GM23248 (cell line): ENCODE measurements at regions not wholly inside any gene's neighbourhood (a gene's known extent, or its start where the extent isn't known, plus 50 kb on each side); places are given as distances from the start of the nearest gene placed in this dataset.

Source experiments
- EZH2 ChIP-seq: fragments of 200-600 bp; sonication (generic); IDR thresholded peaks from 2 replicates; pipeline ENCODE4 v1.6.1; 2018; ENCODE audit warnings: antibody characterized with exemption, mild to moderate bottlenecking; ENCODE audit not compliant: insufficient read depth, poor library complexity, severe bottlenecking
- EZH2phosphoT487 ChIP-seq: fragments of 200-600 bp; sonication (generic); IDR thresholded peaks from 2 replicates; pipeline ENCODE4 v1.6.1; 2018; ENCODE audit warnings: antibody characterized with exemption, moderate library complexity, mild to moderate bottlenecking, low read depth; ENCODE audit not compliant: insufficient read depth

DNA sequence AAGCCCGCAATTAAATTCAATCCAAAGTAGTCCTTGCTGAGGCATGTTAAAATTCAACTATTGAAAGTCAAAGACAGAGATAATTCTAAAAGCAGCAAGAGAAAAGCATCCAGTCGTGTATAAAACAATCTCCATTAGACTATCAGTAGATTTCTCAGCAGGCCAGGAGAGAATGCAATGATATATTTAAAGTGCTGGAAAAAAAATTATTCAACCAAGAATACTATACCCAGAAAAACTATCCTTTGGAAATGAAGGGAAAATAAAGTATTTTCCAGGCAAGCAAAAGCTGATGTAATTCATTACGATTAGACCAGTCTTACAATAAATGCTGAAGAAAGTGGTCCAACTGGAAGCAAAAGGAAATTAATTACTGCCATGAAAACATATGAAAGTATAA lies 113.5 kb downstream of the TRIM42 start:
- no peak for TF ChIP-seq EZH2
- TF ChIP-seq EZH2phosphoT487, result no peak
